GM10266 (cell line): ENCODE measurements at regions not wholly inside any gene's neighbourhood (a gene's known extent, or its start where the extent isn't known, plus 50 kb on each side); places are given as distances from the start of the nearest gene placed in this dataset.

Experiments used
- DNase-seq: peaks from one replicate; pipeline ENCODE4 v3.0.0; 2012; ENCODE audit errors: extremely low spot score
- CTCF ChIP-seq: IDR thresholded peaks from 2 replicates; pipeline ENCODE4 v1.5.1; 2012; ENCODE audit warnings: mild to moderate bottlenecking, low read depth; ENCODE audit not compliant: control insufficient read depth, insufficient read depth; ENCODE audit errors: missing control alignments

GRCh38 chr22:27533105-27533745, 268.3 kb downstream of the MN1 start:
- DNase-seq = no peak
- TF ChIP-seq CTCF = no peak

- TF ChIP-seq CTCF = no peak
- no peak for DNase-seq
Observed at GRCh38 chr22:27534720-27535125, 266.8 kb downstream of the MN1 start.

GRCh38 chr22:27535452-27535851, 266.1 kb downstream of the MN1 start:
- TF ChIP-seq CTCF = no peak
- no peak for DNase-seq

GRCh38 chr22:27537501-27537900, 264.1 kb downstream of the MN1 start:
- no peak for DNase-seq
- no peak for TF ChIP-seq CTCF

GRCh38 chr22:27538666-27539065, 262.9 kb downstream of the MN1 start:
- TF ChIP-seq CTCF = no peak

GRCh38 chr22:27540247-27540646, 261.3 kb downstream of the MN1 start:
- DNase-seq = no peak
- no peak for TF ChIP-seq CTCF

More at GRCh38 chr22:27538666-27539065, 262.9 kb downstream of the MN1 start:
- no peak for DNase-seq

GRCh38 chr22:27540656-27541396, 260.7 kb downstream of the MN1 start:
- TF ChIP-seq CTCF = no peak
- DNase-seq = no peak
